Neural cell (in vitro differentiated cells): ENCODE measurements at regions not wholly inside any gene's neighbourhood (a gene's known extent, or its start where the extent isn't known, plus 50 kb on each side); places are given as distances from the start of the nearest gene placed in this dataset.

Source experiments
- H2AFZ ChIP-seq: fragments of 200-600, 300-800 bp; sonication (generic), shearing (Covaris generic); 2 replicates; pipeline ENCODE4 v1.6.0; 2014; ENCODE audit warnings: low read depth, mild to moderate bottlenecking, antibody characterized with exemption, low read length, moderate library complexity
- H3F3A ChIP-seq: fragments of 200-600 bp; shearing (Covaris generic); 2 replicates; pipeline ENCODE4 v1.6.1; 2016; ENCODE audit warnings: mild to moderate bottlenecking, moderate library complexity, mixed read lengths, antibody characterized with exemption, low read length; ENCODE audit not compliant: insufficient read depth, poor library complexity, severe bottlenecking
- H3K27ac ChIP-seq: fragments of 200-600, 300-800 bp; sonication (generic), shearing (Covaris generic); 2 replicates; pipeline ENCODE4 v1.5.1; 2014; ENCODE audit warnings: mild to moderate bottlenecking, low read length, moderate library complexity
- H3K27me3 ChIP-seq: fragments of 300-800, 200-600 bp; sonication (generic), shearing (Covaris generic); 2 replicates; pipeline ENCODE4 v1.6.0; 2014; ENCODE audit warnings: mild to moderate bottlenecking, low read depth, low read length, moderate library complexity; ENCODE audit not compliant: insufficient read depth
- H3K36me3 ChIP-seq: fragments of 300-800, 200-600 bp; sonication (generic), shearing (Covaris generic); 2 replicates; pipeline ENCODE4 v1.5.1; 2014; ENCODE audit warnings: mild to moderate bottlenecking, antibody characterized with exemption, low read length, moderate library complexity; ENCODE audit not compliant: insufficient read depth
- H3K4me2 ChIP-seq: fragments of 300-800, 200-600 bp; sonication (generic), shearing (Covaris generic); 2 replicates; pipeline ENCODE4 v1.6.0; 2014; ENCODE audit warnings: mild to moderate bottlenecking, low read length
- H3K4me3 ChIP-seq: fragments of 300-800, 200-600 bp; sonication (generic), shearing (Covaris generic); 2 replicates; pipeline ENCODE4 v1.5.1; 2014; ENCODE audit warnings: mild to moderate bottlenecking, low read length, moderate library complexity
- H3K79me2 ChIP-seq: fragments of 200-600 bp; shearing (Covaris generic); replicated peaks from 2 replicates; pipeline ENCODE4 v1.6.0; 2014; ENCODE audit warnings: mild to moderate bottlenecking, low read length, moderate library complexity; ENCODE audit not compliant: insufficient read depth
- H3K9ac ChIP-seq: fragments of 300-800, 200-600 bp; sonication (generic), shearing (Covaris generic); 2 replicates; pipeline ENCODE4 v1.6.1; 2016; ENCODE audit warnings: mild to moderate bottlenecking, low read length, mixed read lengths
- H3K9me2 ChIP-seq: fragments of 200-600 bp; shearing (Covaris generic); 2 replicates; pipeline ENCODE4 v1.6.1; 2016; ENCODE audit warnings: mild to moderate bottlenecking, low read length, mixed read lengths; ENCODE audit not compliant: insufficient read depth
- H3K9me3 ChIP-seq: fragments of 200-600, 300-800 bp; sonication (generic), shearing (Covaris generic); 2 replicates; pipeline ENCODE4 v1.6.1; 2016; ENCODE audit warnings: mild to moderate bottlenecking, mixed run types, low read length, moderate library complexity, mixed read lengths
- H4K20me1 ChIP-seq: fragments of 200-600 bp; shearing (Covaris generic); 2 replicates; pipeline ENCODE4 v1.6.1; 2016; ENCODE audit warnings: mild to moderate bottlenecking, mixed run types; ENCODE audit not compliant: insufficient read depth
- CTCF ChIP-seq: fragments of 450-650 bp; IDR thresholded peaks from 2 replicates; pipeline ENCODE4 v1.5.1; 2014; ENCODE audit warnings: antibody characterized with exemption, mild to moderate bottlenecking, moderate library complexity; ENCODE audit not compliant: poor library complexity, severe bottlenecking
- EZH2 ChIP-seq: fragments of 200-600, 300-800 bp; shearing (Covaris generic), sonication (generic); IDR thresholded peaks from 2 replicates; pipeline ENCODE4 v1.6.1; 2014; ENCODE audit warnings: antibody characterized with exemption, low read length, borderline replicate concordance, mild to moderate bottlenecking; ENCODE audit not compliant: insufficient read depth, poor library complexity, severe bottlenecking
- MXI1 ChIP-seq: fragments of 450-650 bp; conservative IDR thresholded peaks from 2 replicates; pipeline ENCODE4 v1.6.1; 2014; ENCODE audit warnings: antibody characterized with exemption, mild to moderate bottlenecking; ENCODE audit not compliant: poor library complexity, severe bottlenecking
- POLR2AphosphoS5 ChIP-seq: IDR thresholded peaks from 2 replicates; pipeline ENCODE4 v1.6.1; 2012
- RAD21 ChIP-seq: fragments of 450-650 bp; conservative IDR thresholded peaks from 2 replicates; pipeline ENCODE4 v1.6.1; 2014; ENCODE audit warnings: antibody characterized with exemption, mild to moderate bottlenecking, moderate library complexity
- REST ChIP-seq: IDR thresholded peaks from 2 replicates; pipeline ENCODE4 v1.6.1; 2012; ENCODE audit warnings: borderline replicate concordance
- SMC3 ChIP-seq: fragments of 450-650 bp; conservative IDR thresholded peaks from 2 replicates; pipeline ENCODE4 v1.6.1; 2014; ENCODE audit warnings: antibody characterized with exemption, mild to moderate bottlenecking, moderate library complexity; ENCODE audit not compliant: poor library complexity
- TAF1 ChIP-seq: IDR thresholded peaks from 2 replicates; pipeline ENCODE4 v1.6.1; 2012; ENCODE audit warnings: low read depth

DNA sequence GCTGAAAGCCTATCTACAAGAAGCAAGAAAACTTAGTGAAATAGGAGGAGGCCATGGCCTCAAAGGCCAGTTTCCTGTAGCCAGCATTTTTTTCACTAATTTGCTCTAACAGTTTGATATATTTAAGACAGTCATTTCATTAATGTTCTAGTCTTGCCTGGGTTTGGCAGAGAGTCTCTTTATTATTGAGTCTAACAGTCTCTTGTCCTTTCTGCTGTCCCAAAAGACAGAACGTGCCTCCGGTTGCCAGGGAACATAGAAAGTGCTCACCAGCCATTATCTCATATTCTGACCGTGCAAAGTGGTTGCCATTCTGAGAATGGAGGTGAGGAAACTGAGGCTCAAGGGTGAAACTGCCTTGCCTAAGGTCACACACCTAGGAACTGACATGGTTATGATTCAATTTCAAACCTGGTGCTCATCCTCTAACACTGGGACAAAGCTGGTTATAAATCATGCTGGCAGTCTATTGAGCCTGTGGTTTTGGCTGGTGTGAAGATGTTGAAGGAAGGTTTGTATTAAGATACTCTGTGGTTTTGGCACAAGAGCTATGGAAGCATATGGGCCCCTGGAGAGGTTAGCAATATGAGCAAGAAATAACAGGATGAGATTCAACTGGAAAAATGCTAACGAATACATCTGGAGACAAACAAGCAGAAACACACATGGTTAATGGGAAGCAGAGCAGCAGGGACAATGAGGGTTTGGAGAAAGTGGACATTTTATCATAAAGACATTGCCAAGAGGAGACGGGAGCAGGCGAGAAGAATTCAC is 903.3 kb upstream of the KLHL29 start:
- no peaks in the 10 kb centered on the region for H3K27me3 ChIP-seq

GRCh38 chr2:22483036-22483435 is 901.9 kb upstream of the KLHL29 start:
- no peak overlapping the region for H3K4me2 ChIP-seq
- H3K27me3 ChIP-seq: no peaks in the 10 kb centered on the region
- no peaks in the 10 kb centered on the region for H3K79me2 ChIP-seq
- no peaks in the 10 kb centered on the region for H3K36me3 ChIP-seq
- no peaks in the 10 kb centered on the region for H3F3A ChIP-seq
- no peak overlapping the region for H3K27ac ChIP-seq
- no peak overlapping the region for H3K4me3 ChIP-seq
- no peak overlapping the region for H2AFZ ChIP-seq
- no peaks in the 10 kb centered on the region for H3K9me3 ChIP-seq
- H4K20me1 ChIP-seq: no peaks in the 10 kb centered on the region
- H3K9me2 ChIP-seq: no peaks in the 10 kb centered on the region
- H3K9ac ChIP-seq: no peak overlapping the region
- TF ChIP-seq SMC3 (no peak), CTCF (no peak), REST (no peak), EZH2 (no peak), POLR2AphosphoS5 (no peak), TAF1 (no peak)

More for the DNA sequence above, 903.3 kb upstream of the KLHL29 start:
- H3K79me2 ChIP-seq: no peaks in the 10 kb centered on the region
- no peaks in the 10 kb centered on the region for H3K9me3 ChIP-seq
- H3K9me2 ChIP-seq: no peaks in the 10 kb centered on the region
- H3K9ac ChIP-seq: no peak overlapping the region
- no peak overlapping the region for H3K4me3 ChIP-seq
- no peak overlapping the region for H2AFZ ChIP-seq
- no peaks in the 10 kb centered on the region for H3F3A ChIP-seq
- H3K27ac ChIP-seq: no peak overlapping the region
- no peak overlapping the region for H3K4me2 ChIP-seq
- H4K20me1 ChIP-seq: no peaks in the 10 kb centered on the region
- no peak for TF ChIP-seq SMC3
- TF ChIP-seq CTCF: no peak
- no peak for TF ChIP-seq MXI1
- TF ChIP-seq EZH2: no peak
- no peak for TF ChIP-seq TAF1
- TF ChIP-seq POLR2AphosphoS5: no peak
- TF ChIP-seq REST: no peak
- no peak for TF ChIP-seq RAD21
- no peaks in the 10 kb centered on the region for H3K36me3 ChIP-seq
